Progenitor cell of endocrine pancreas (in vitro differentiated cells): ENCODE measurements at regions not wholly inside any gene's neighbourhood (a gene's known extent, or its start where the extent isn't known, plus 50 kb on each side); places are given as distances from the start of the nearest gene placed in this dataset.

ENCODE experiments used
- DNase-seq: peaks from one replicate; pipeline ENCODE4 v3.0.0; 2021; ENCODE audit warnings: low spot score; ENCODE audit not compliant: unreplicated experiment
- H3K27ac Mint-ChIP-seq: 2 replicates; pipeline ENCODE4 v1.8.0; 2021; ENCODE audit warnings: mild to moderate bottlenecking, moderate library complexity, mixed read lengths
- H3K27me3 Mint-ChIP-seq: 2 replicates; pipeline ENCODE4 v1.8.0; 2021; ENCODE audit warnings: mixed read lengths
- H3K36me3 Mint-ChIP-seq: 2 replicates; pipeline ENCODE4 v1.8.0; 2022; ENCODE audit warnings: mixed read lengths; ENCODE audit not compliant: insufficient read depth
- H3K4me1 Mint-ChIP-seq: 2 replicates; pipeline ENCODE4 v1.8.0; 2021; ENCODE audit warnings: low read depth, mixed read lengths
- H3K4me3 Mint-ChIP-seq: 2 replicates; pipeline ENCODE4 v1.8.0; 2021; ENCODE audit warnings: low read depth, mild to moderate bottlenecking, moderate library complexity, mixed read lengths
- H3K9me3 Mint-ChIP-seq: 2 replicates; pipeline ENCODE4 v1.8.0; 2021; ENCODE audit warnings: low read depth, mixed read lengths
- CTCF ChIP-seq: fragments of 200-600 bp; sonication (generic); IDR thresholded peaks from one replicate; pipeline ENCODE4 v1.5.0; 2021; ENCODE audit warnings: antibody characterized with exemption, mild to moderate bottlenecking; ENCODE audit not compliant: unreplicated experiment

GRCh38 chr15:62658498-62658897 is 384.0 kb upstream of the TPM1 start:
- no peaks in the 10 kb centered on the region for H3K9me3 Mint-ChIP-seq
- peaks cover 11% of the 10 kb centered on the region for H3K36me3 Mint-ChIP-seq
- H3K4me1 Mint-ChIP-seq, result peaks cover 7% of the 10 kb centered on the region
- no peak overlapping the region for H3K27ac Mint-ChIP-seq
- no peak for TF ChIP-seq CTCF
- DNase-seq, result no peak
- H3K4me3 Mint-ChIP-seq, result no peak overlapping the region
- H3K27me3 Mint-ChIP-seq, result no peaks in the 10 kb centered on the region

DNA sequence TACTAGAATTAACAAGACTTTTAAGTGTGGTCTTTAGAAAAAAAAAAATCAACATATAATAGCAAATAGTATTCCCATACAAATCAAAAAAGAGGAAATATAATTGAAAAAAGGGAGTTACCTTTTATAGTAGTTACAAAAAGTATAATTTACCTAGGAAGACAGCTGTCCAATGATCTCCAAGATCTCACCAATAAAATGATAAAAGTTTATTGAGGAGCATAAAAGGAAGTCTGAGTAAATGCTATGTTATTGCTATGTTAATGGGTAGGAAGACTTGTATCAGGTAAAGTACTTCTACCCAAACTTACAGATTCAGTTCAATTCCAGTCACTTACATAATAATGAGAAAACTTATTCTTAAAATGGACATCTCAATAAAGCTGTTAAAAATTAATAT is 379.0 kb upstream of the TPM1 start:
- Mint-ChIP-seq H3K36me3 (peaks cover 2% of the 10 kb centered on the region), H3K4me1 (no peaks in the 10 kb centered on the region), H3K9me3 (no peaks in the 10 kb centered on the region), H3K4me3 (no peak overlapping the region), H3K27me3 (no peaks in the 10 kb centered on the region), H3K27ac (no peak overlapping the region)
- TF ChIP-seq CTCF, result no peak
- DNase-seq, result no peak

DNA sequence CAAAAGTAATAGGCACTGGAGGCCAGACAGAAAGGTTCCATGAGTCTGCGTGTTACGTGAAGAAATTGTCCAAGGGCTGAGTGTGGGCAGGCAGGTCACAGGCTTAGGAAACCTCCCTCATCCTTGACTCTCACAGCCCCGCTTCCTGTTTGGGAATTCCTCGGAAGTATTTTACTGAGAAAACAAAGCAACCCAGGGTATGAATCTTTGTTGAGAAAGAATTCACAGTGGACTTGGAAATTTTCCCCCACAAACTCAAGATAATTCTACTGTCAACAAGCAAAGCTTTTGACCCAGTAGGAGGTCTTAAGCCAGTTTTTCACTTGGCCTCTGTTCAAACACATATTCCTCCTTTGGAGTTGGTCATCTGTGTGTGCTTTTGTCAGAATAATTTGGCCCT is 377.1 kb upstream of the TPM1 start:
- peaks cover 5% of the 10 kb centered on the region for H3K36me3 Mint-ChIP-seq
- H3K27ac Mint-ChIP-seq, result no peak overlapping the region
- H3K9me3 Mint-ChIP-seq, result peaks cover 3% of the 10 kb centered on the region
- TF ChIP-seq CTCF, result no peak
- H3K4me3 Mint-ChIP-seq, result no peak overlapping the region
- H3K4me1 Mint-ChIP-seq, result no peaks in the 10 kb centered on the region
- no peak for DNase-seq
- H3K27me3 Mint-ChIP-seq, result no peaks in the 10 kb centered on the region

DNA sequence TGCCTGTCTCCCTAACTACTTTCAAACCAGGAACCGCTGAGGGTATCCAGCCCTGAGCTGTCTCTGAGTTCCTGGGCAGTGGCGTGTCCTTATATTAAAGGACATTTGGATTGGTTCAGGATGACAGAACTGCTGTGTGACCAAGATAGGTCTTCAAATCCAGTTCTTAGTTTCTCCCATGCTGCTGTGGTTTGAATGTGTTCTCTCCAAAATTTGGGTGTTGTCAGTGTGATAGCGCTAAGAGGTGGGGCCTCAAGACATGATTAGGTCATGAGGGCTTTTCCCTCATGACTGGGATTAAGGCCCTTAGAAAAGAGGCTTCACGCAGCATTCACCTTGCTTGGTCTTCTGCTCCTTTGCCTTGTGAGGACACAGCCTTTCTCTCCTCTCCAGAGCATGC is 376.5 kb upstream of the TPM1 start:
- Mint-ChIP-seq H3K27me3 (no peaks in the 10 kb centered on the region), H3K27ac (no peak overlapping the region), H3K36me3 (peaks cover 7% of the 10 kb centered on the region), H3K9me3 (peaks cover 8% of the 10 kb centered on the region), H3K4me3 (no peak overlapping the region), H3K4me1 (no peaks in the 10 kb centered on the region)
- DNase-seq, result no peak
- TF ChIP-seq CTCF, result no peak

GRCh38 chr15:62672268-62672667 is 370.3 kb upstream of the TPM1 start:
- Mint-ChIP-seq H3K27ac (no peak overlapping the region), H3K4me3 (no peak overlapping the region), H3K36me3 (peaks cover 10% of the 10 kb centered on the region), H3K27me3 (no peaks in the 10 kb centered on the region), H3K9me3 (peaks cover 8% of the 10 kb centered on the region), H3K4me1 (no peaks in the 10 kb centered on the region)
- no peak for TF ChIP-seq CTCF
- DNase-seq, result no peak
